PC-9 (cell line): ENCODE measurements at regions not wholly inside any gene's neighbourhood (a gene's known extent, or its start where the extent isn't known, plus 50 kb on each side); places are given as distances from the start of the nearest gene placed in this dataset.

ENCODE experiments used
- BruUV-seq: library from RNA; stranded (reverse); fragments of 400-500 nt; replicated peaks from 2 replicates; lab custom pipeline; 2021; lab: Mats Ljungman, UMichigan
- CTCF ChIA-PET: fragments of 300-600 bp; sonication (Branson Sonifier 250); formaldehyde crosslinking; loops from one replicate; lab custom pipeline; 2022; ENCODE audit warnings: antibody characterized with exemption; lab: Charles Lee
- POLR2A ChIA-PET: fragments of 300-600 bp; sonication (Branson Sonifier 250); formaldehyde crosslinking; loops from one replicate; lab custom pipeline; 2022; ENCODE audit warnings: antibody characterized with exemption; ENCODE audit not compliant: unreplicated experiment; lab: Charles Lee
- DNase-seq, 2 experiments: peaks; one replicate each; pipeline versions ENCODE4 v3.0.0 to v3.0.0-alpha.2; 2015 to 2022; ENCODE audit warnings: mixed read lengths in 1 of 2
- H2AFZ ChIP-seq: fragments of 200-600 bp; sonication (generic); 2 replicates; pipeline ENCODE4 v1.8.1; 2017; ENCODE audit warnings: antibody characterized with exemption
- H3F3A ChIP-seq: fragments of 200-600 bp; sonication (generic); 2 replicates; pipeline ENCODE4 v1.8.1; 2017; ENCODE audit warnings: antibody characterized with exemption, mild to moderate bottlenecking, low read depth; ENCODE audit not compliant: insufficient read depth
- H3K27ac ChIP-seq: fragments of 200-600 bp; sonication (generic); 2 replicates; pipeline ENCODE4 v1.6.1; 2016; ENCODE audit warnings: mixed run types
- H3K27me3 ChIP-seq: fragments of 200-600 bp; sonication (generic); 2 replicates; pipeline ENCODE4 v1.6.1; 2016; ENCODE audit warnings: low read depth, mixed run types; ENCODE audit not compliant: insufficient read depth
- H3K36me3 ChIP-seq: fragments of 200-600 bp; sonication (generic); 2 replicates; pipeline ENCODE4 v1.6.1; 2016; ENCODE audit warnings: low read depth, mixed run types
- H3K4me1 ChIP-seq: fragments of 200-600 bp; sonication (generic); replicated peaks from 2 replicates; pipeline ENCODE4 v1.6.1; 2016; ENCODE audit warnings: mixed run types; ENCODE audit not compliant: insufficient read depth
- H3K4me2 ChIP-seq: fragments of 200-600 bp; sonication (generic); 2 replicates; pipeline ENCODE4 v1.6.1; 2017; ENCODE audit warnings: mixed run types
- H3K4me3 ChIP-seq: fragments of 200-600 bp; sonication (generic); 2 replicates; pipeline ENCODE4 v1.6.1; 2016; ENCODE audit warnings: mixed run types
- H3K79me2 ChIP-seq: fragments of 200-600 bp; sonication (generic); 2 replicates; pipeline ENCODE4 v1.6.1; 2017; ENCODE audit warnings: low read depth, mixed run types
- H3K9me2 ChIP-seq: fragments of 200-600 bp; sonication (generic); 2 replicates; pipeline ENCODE4 v1.8.1; 2017; ENCODE audit warnings: mild to moderate bottlenecking; ENCODE audit not compliant: insufficient read depth
- H3K9me3 ChIP-seq: fragments of 200-600 bp; sonication (generic); 2 replicates; pipeline ENCODE4 v1.8.1; 2016; ENCODE audit warnings: low read depth; ENCODE audit not compliant: insufficient read depth
- H4K20me1 ChIP-seq: fragments of 200-600 bp; sonication (generic); 2 replicates; pipeline ENCODE4 v1.8.1; 2017; ENCODE audit not compliant: insufficient read depth
- CTCF ChIP-seq: fragments of 200-600 bp; sonication (generic); conservative IDR thresholded peaks from 2 replicates; pipeline ENCODE4 v1.6.1; 2017; ENCODE audit warnings: mixed run types, antibody characterized with exemption, mild to moderate bottlenecking, moderate library complexity
- EZH2 ChIP-seq: fragments of 200-600 bp; sonication (generic); IDR thresholded peaks from 2 replicates; pipeline ENCODE4 v1.8.0; 2017; ENCODE audit warnings: antibody characterized with exemption, low read depth
- intact Hi-C: fragments of 100-400 bp; cut with micrococcal nuclease; formaldehyde crosslinking; loops from one replicate; pipeline ENCODE4 v1.10.0; 2022; ENCODE audit not compliant: unreplicated experiment

GRCh38 chr2:219851801-219852481, 224.5 kb downstream of the SLC4A3 start:
- TF ChIP-seq CTCF = no peak
- no peak for TF ChIP-seq EZH2
- peak in 1 of 2 experiments; percentile 61 for DNase-seq

GRCh38 chr2:219852626-219853025, 225.2 kb downstream of the SLC4A3 start:
- POLR2A ChIA-PET = no interaction called here
- no peak overlapping the region for H3K27ac ChIP-seq
- no peak for DNase-seq
- no peak overlapping the region for H3K4me2 ChIP-seq
- no peaks in the 10 kb centered on the region for H4K20me1 ChIP-seq
- H3K9me2 ChIP-seq = no peaks in the 10 kb centered on the region
- H3K4me3 ChIP-seq = no peak overlapping the region
- H2AFZ ChIP-seq = no peak overlapping the region
- CTCF ChIA-PET = no interaction called here
- H3K9me3 ChIP-seq = no peaks in the 10 kb centered on the region
- no peaks in the 10 kb centered on the region for H3K4me1 ChIP-seq
- no peaks in the 10 kb centered on the region for H3K79me2 ChIP-seq
- no peak for TF ChIP-seq CTCF
- no peak for TF ChIP-seq EZH2
- no peaks in the 10 kb centered on the region for H3K36me3 ChIP-seq
- intact Hi-C loops = no loop called here
- BruUV-seq = no TSS peak
- no peaks in the 10 kb centered on the region for H3F3A ChIP-seq
- H3K27me3 ChIP-seq = no peaks in the 10 kb centered on the region

More at GRCh38 chr2:219851801-219852481, 224.5 kb downstream of the SLC4A3 start:
- Histone ChIP-seq H3K36me3 (no peaks in the 10 kb centered on the region), H3K4me3 (no peak overlapping the region), H3K4me1 (no peaks in the 10 kb centered on the region), H4K20me1 (no peaks in the 10 kb centered on the region), H3K9me2 (no peaks in the 10 kb centered on the region), H3K27me3 (no peaks in the 10 kb centered on the region), H3K4me2 (no peak overlapping the region), H3F3A (no peaks in the 10 kb centered on the region), H3K9me3 (no peaks in the 10 kb centered on the region), H2AFZ (no peak overlapping the region), H3K27ac (no peak overlapping the region), H3K79me2 (no peaks in the 10 kb centered on the region)
- CTCF ChIA-PET = no interaction called here
- POLR2A ChIA-PET = no interaction called here
- intact Hi-C loops = no loop called here
- BruUV-seq = no TSS peak

GRCh38 chr2:219856602-219857001, 229.2 kb downstream of the SLC4A3 start:
- Histone ChIP-seq H4K20me1 (no peaks in the 10 kb centered on the region), H3K27ac (no peak overlapping the region), H3K79me2 (no peaks in the 10 kb centered on the region), H3K36me3 (no peaks in the 10 kb centered on the region), H3K4me3 (no peak overlapping the region), H3F3A (no peaks in the 10 kb centered on the region), H3K9me2 (no peaks in the 10 kb centered on the region), H3K27me3 (no peaks in the 10 kb centered on the region), H2AFZ (no peak overlapping the region), H3K9me3 (no peaks in the 10 kb centered on the region), H3K4me1 (no peaks in the 10 kb centered on the region), H3K4me2 (no peak overlapping the region)
- BruUV-seq = no TSS peak
- ChIA-PET POLR2A (no interaction called here), CTCF (no interaction called here)
- DNase-seq = no peak
- no peak for TF ChIP-seq CTCF
- no peak for TF ChIP-seq EZH2
- intact Hi-C loops = no loop called here
